ENCODE measurements at regions not wholly inside any gene's neighbourhood (a gene's known extent, or its start where the extent isn't known, plus 50 kb on each side); places are given as distances from the start of the nearest gene placed in this dataset.

DNA sequence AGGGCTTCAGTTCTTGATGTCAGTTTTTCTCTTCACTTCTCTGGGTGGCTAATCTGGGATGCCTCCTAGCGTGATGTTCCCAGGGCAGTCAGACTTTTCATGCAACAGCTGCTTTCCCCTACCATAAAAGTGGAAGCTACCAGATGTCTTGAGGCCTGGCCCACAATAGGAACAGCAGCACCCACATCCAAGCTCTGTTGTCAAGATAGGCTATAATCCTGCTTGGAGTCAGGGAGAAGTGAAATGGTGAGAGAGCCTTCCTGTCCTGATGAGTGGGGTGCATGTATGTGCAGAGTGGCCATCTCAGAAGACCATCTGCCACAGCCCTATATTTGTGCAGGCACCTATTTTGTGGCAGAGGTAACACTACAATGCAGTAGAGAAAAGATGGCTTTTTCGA is 108.0 kb downstream of the HTR5A start:
- in situ Hi-C loops (cut with MboI; ENCODE audit: low sequenced_read_pairs): loop anchor here (25.0 kb wide), 1 partner anchor 584 kb away; no protein-coding TSS in a partner anchor

DNA sequence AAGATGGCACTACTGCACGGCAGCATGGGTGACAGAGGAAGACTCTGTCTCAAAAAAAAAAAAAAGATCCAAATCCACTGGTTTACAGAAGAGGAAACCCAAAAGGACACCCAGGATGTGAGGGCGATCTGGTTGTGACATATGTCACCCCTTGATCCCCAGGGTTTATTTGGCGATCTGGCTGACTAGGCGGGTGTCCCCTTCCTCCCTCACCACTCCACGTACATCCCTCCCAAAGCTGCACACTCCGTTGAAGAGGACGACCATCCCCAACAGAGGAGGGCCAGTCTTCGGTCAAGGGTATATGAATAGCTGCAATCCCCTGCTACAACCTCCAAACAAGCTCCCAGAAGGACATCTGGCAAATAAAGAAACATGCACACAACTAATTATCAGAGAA is 111.6 kb downstream of the HTR5A start:
- in situ Hi-C loops (cut with MboI; ENCODE audit: low sequenced_read_pairs): loop anchor here (10.0 to 25.0 kb wide), 2 partner anchors 153 to 581 kb away; no protein-coding TSS in a partner anchor

DNA sequence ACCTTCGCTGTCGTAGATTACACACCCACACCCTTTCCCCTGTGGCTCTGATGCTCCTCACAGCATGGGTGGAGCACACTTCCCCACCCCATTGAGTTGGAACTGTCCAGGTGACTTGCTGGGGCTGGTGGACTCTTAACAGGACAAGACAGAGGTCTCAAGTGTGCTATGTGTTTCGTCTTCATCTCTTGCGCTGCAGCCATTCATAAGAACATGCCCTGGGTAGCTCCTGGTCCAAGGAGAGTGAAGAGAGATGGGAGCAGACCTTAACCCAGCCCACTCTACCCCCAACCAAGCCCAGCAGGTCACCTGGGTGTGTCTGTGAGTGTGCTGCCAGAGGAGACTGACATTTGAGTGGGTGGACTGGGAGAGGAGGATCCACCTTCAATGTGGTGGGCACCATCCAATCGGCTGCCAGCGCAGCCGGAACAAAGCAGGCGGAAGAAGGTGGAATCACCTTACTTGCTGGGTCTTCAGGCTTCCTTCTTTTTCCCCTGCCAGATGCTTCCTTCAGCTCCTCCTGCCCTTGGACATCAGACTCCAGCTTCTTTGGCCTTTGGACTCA is 112.4 kb downstream of the HTR5A start:
- in situ Hi-C loops (cut with MboI; ENCODE audit: low sequenced_read_pairs): loop anchor here (10.0 to 25.0 kb wide), 2 partner anchors 152 to 580 kb away; no protein-coding TSS in a partner anchor

DNA sequence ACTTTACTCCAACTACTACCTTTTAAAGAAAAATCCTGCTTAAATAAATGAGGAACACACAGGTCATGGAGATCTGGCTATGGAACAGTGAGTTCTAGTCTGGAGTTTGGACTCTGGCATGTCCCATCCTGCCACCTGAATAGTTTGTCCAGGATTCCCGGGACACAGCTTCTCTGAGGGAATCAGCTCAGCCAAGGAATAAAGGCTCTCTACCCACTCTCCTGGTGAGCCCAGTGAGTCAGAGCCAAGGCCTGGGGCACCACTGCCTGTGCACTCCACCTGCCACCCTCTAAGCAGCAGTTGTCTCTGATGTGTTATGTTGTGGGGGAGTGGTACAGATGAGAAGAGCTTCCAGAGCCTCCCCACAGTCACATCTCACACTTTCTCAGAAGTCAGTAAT is 113.5 kb downstream of the HTR5A start:
- in situ Hi-C loops (cut with MboI; ENCODE audit: low sequenced_read_pairs): loop anchor here (10.0 to 25.0 kb wide), 2 partner anchors 151 to 579 kb away; no protein-coding TSS in a partner anchor

DNA sequence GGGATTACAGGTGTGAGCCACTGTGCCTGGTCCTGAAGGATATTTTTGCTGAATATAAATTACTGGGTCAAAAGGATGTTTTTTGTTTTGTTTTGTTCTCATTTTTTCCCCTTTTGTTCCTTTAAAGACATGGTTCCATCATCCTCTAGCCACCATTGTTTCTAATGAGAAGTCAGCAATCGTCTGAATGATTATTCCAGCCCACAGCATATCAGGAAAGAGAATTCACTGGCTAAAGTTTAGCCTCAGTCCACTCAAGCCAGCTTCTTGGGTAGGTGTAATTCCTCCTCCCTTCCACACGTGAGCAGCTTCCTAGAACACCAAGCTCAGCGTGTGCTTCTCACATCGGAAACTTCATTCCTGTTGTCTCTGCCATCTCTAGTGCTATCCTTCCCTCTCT is 112.8 kb upstream of the INSIG1 start:
- in situ Hi-C loops (cut with MboI; ENCODE audit: low sequenced_read_pairs): loop anchor here (10.0 to 25.0 kb wide), 2 partner anchors 150 to 577 kb away; no protein-coding TSS in a partner anchor

DNA sequence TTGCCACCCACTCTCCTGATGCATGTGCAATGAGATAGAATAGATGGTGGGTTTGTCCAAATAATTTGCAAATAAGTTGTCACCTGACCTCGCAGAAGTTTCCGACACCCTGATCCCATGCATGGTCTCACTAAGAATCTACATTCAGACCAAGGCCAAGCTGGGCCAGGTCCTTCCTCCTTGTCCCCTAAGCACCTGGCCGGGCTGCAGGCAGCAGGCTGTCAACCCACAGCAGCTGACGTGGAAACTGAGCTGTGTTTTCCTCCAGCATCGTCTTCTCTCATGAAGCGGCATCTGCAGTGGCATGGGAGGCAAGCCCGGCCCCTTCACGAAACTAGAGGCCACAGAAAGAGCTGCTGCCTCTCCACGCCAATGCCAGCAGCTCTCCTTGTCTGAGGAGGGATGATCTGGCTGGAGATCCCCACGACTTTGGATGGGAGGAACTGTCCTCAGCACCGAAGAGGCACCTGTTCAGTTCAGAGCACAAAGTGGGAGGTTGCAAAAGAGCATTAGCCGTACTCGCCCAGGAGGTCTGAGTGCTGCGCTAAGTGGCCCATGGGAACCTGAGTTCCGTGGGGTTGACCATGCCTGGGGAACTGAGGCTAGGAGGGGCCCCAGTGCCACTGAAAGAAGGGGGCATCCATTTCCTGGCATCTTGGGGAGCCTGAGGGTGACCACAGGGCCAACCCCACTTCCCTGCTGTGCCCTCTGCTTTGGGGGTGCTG is 110.5 kb upstream of the INSIG1 start:
- in situ Hi-C loops (cut with MboI; ENCODE audit: low sequenced_read_pairs): loop anchor here (10.0 to 25.0 kb wide), 2 partner anchors 148 to 575 kb away; no protein-coding TSS in a partner anchor

DNA sequence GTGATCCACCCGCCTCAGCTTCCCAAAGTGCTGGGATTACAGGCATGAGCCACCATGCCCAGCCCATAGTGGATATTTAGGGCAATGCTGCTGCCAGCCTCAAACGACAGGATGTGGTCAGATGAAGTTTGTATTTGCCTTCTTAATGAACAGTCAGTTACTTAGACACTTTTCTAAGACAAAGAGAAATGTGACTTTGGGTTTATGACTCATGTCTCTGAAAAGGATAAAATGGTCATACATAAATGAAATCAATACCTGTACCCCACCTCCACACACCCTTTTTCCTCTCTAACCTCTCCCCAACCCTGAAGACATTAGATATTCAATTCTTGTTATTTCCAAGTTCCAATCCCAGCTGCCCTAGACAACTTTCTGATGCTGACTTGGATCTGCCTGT is 109.3 kb upstream of the INSIG1 start:
- in situ Hi-C loops (cut with MboI; ENCODE audit: low sequenced_read_pairs): loop anchor here (10.0 to 25.0 kb wide), 2 partner anchors 146 to 574 kb away; no protein-coding TSS in a partner anchor

DNA sequence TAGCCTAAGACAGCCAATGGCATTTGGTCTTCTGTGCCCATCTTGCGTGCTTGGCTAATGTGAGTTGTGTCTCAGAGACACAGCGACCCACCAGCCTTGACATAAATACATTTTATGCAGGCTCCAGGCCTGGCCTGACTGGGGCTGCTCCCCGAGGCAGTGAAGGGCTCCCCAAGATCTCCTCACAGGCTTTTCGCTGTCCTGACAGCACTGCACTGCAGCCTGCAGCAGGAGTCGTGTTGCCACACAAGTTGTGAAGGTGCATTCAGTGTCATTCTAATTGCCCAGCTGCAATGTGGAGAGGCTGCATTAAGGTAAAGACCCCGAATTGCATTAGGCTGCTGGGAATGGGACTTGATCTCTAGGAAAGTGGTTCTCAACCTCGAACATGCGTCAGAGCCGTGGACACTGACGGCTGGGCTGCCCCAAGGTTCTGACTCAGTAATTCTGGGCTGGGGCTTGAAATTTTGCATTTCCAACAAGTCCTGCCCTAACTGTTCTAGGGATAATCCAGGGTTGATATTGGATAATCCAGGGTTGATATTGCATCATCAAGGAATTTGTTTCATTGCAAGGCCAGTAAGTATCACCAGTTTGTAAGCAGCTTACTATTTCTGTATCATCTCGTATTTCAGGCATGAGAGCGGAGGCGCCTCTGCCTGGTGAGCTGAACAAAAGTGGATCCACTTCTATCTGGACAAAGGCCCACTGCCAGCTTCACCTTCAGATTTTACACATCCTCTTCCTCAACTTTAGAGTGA is 108.7 kb upstream of the INSIG1 start:
- in situ Hi-C loops (cut with MboI; ENCODE audit: low sequenced_read_pairs): loop anchor here (10.0 to 25.0 kb wide), 2 partner anchors 146 to 573 kb away; no protein-coding TSS in a partner anchor

DNA sequence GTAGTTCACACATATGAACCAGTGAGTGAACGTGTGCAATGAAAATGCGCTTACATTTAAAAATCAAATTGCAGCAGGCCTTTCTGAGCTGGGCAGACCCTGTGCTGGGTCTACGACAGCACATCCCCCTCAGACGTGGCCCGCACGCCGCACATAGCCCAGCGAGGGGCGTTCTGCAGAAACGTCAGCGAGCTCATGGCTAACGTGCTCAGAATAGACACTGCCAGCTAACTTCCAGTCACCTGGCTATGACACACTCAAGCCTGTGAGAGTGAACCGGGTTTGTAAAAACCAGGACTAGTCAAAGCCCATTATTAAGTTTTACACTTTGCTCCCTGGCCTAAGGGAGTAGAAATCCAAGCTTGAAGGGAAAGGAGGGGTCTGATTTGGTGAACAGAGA is 108.1 kb upstream of the INSIG1 start:
- in situ Hi-C loops (cut with MboI; ENCODE audit: low sequenced_read_pairs): loop anchor here (10.0 to 25.0 kb wide), 2 partner anchors 145 to 573 kb away; no protein-coding TSS in a partner anchor

DNA sequence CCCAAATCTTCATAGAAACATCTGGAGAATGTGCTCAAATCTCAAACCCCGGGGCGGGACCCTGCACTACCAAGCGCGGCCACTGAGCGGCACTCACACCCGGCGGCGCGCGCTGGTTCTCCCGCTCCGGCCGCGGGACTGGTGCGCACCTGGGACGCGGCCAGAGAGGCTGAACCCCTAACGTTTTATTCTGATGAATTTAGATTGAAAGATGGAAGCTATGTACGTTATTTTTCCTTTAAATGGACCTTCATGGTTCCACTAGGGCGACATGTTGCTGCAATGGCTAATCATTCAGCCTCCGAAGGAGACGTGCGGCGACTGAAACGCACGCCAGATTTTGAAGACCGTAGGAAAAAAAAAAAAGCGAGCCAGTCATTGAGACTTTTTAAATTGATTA is 107.0 kb upstream of the INSIG1 start:
- in situ Hi-C loops (cut with MboI; ENCODE audit: low sequenced_read_pairs): loop anchor here (25.0 kb wide), 1 partner anchor 572 kb away; no protein-coding TSS in a partner anchor

DNA sequence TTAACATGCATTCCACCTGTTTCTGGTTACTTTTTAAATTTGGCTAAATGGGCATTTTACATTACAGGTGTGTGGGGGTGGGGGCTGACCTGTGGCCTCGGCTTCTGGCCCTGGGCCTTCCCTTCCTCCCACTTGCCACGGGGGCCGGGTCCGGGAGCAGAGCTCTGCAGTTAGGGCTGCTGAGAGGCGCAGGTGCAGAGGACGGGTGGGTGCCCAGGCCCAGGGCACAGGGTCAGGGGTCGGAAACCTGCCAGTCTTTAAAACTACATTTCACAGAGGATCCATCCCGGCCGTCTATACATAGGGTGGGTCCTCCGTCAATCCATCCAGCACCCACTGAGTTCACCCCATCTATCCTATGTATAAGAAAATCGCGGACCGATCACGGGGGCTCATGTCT is 106.5 kb upstream of the INSIG1 start:
- in situ Hi-C loops (cut with MboI; ENCODE audit: low sequenced_read_pairs): loop anchor here (25.0 kb wide), 1 partner anchor 571 kb away; no protein-coding TSS in a partner anchor

DNA sequence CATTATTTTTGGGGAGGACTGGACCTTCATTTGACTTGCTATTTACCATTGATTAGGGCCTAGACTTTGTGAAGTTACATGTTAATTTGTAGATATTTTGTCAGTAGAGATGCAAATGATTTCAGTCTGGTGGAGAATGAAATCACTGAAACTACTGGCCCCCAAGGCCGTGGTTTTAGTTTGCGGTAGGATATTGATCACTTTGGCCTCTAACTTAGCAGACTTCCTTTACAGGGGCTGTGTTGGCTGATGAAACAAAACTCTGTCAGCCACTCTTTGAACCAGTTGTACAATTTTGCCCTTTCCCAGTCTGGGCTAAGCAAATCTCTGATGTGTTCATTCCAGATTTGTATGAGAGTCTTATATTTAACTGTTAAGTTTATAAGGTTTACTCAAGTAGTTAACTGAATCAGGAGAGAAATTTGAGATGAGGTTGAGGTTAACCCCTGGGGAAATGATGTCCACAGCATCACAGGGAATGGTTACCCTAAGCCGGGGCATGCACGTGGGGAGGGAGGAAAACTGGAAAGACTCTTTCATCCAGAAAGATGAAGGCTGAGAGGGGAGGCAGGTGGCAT is 105.7 kb upstream of the INSIG1 start:
- in situ Hi-C loops (cut with MboI; ENCODE audit: low sequenced_read_pairs): loop anchor here (25.0 kb wide), 1 partner anchor 570 kb away; no protein-coding TSS in a partner anchor

DNA sequence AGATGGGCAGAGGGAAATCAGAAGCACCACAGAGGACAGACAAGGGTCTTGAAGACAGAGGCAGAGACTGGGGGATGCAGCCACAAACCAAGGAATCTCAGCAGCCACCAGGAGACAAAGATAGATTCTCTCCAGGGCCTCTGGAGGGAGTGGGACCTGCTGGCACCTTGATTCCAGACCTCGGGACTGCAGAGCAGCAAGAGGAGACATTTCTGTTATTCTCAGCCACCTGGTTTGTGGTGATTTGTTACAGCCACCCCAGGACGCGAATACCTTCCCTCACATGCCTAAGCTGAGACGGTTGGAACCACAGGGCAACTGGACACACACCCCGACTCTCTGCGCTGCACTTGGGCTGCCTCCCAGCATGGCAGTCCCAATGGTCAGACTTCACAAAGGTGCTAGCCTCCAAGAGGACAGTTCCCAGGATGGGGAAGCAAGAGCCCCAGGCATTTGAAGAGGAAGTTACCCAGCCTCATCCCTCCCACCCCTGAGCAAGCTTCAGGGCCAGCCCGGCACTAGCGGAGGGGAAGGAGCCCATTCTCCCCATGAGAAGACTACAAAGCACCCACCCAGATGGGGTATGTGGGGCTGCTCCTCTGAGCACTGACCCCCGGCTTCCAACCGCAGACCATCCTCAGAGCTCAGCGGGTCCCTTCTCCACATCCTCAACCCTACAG is 104.6 kb upstream of the INSIG1 start:
- in situ Hi-C loops (cut with MboI; ENCODE audit: low sequenced_read_pairs): loop anchor here (25.0 kb wide), 1 partner anchor 569 kb away; no protein-coding TSS in a partner anchor

DNA sequence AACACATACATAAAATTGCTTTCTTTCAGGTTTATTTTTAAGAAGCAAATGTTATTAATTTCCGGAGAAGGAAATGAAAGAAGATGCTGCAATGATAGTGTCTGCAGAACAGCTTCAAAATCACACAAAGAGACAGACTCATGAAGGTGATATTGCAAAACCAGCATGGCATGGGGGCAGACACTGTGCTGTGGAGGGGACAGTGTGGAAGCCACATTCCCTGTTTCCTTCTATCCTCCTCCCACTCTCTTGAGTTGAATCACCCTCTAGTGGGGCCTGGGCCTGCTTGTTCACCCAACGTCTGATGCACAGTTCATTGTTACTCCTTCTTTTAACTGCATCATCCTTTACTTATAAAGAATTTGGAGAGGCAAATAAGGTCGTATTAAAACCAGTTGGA is 104.0 kb upstream of the INSIG1 start:
- in situ Hi-C loops (cut with MboI; ENCODE audit: low sequenced_read_pairs): loop anchor here (25.0 kb wide), 1 partner anchor 569 kb away; no protein-coding TSS in a partner anchor

DNA sequence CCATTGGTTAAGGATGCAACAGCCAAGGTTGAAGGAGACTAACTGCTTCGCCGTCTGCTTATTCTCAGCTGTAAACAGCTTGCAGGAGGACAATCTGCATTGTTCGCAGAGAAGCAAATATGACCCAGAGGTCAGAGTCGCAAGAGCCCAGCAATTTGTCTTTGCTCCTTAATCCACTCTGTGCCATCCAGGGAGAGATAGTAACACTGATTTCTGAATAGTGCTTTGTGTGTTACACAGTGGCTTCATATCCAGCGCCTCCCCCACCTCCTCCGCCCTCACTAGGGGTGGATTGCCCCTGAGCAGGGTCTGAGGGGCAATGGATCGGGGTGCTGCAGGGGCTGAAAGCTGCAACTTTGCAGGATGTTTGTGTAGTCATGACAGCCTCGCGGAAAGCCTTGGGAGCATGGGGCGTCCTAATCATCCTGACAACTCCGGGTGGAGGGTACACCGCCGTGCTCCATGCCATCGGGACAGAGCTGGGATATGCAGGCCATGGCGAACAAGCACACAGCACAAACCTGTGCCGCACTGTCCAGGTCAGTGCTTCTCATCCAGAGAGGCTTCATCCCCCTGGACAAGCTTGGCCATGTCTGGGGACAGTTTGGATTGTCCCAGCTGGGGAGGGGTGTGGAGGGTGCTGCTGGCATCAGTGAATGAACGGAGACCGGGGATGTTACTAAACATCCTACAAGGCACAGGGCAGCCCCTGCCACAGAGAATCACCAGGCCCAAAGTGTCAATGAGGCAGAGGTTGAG is 103.1 kb upstream of the INSIG1 start:
- in situ Hi-C loops (cut with MboI; ENCODE audit: low sequenced_read_pairs): loop anchor here (25.0 kb wide), 1 partner anchor 568 kb away; no protein-coding TSS in a partner anchor

DNA sequence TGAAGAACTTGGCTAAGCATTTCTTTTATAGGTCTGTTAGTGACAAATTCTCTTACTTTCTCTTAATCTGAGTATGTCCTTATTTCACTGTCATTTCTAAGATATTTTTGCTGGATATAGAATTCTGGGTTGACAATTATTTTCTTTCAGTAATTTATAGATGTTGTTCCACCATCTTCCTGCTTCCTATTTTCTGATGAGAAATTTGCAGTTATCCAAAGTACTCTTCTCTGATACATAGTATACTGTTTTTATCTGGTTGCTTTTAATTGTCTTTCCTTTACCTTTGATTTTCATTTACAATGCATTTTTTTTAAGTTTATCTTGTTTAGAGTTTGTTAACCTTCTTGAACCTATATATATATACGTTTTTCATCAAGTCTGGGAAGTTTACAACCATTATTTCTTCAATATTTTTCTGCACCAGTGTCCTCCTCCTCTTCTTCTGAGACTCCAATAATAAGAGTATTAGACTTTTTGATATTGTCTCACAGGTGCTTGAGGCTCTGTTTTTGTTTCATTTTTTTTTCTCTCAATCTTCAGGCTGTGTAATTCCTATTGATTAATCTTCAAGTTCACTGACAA is 101.6 kb upstream of the INSIG1 start:
- in situ Hi-C loops (cut with MboI; ENCODE audit: low sequenced_read_pairs): loop anchor here (25.0 kb wide), 1 partner anchor 566 kb away; no protein-coding TSS in a partner anchor

DNA sequence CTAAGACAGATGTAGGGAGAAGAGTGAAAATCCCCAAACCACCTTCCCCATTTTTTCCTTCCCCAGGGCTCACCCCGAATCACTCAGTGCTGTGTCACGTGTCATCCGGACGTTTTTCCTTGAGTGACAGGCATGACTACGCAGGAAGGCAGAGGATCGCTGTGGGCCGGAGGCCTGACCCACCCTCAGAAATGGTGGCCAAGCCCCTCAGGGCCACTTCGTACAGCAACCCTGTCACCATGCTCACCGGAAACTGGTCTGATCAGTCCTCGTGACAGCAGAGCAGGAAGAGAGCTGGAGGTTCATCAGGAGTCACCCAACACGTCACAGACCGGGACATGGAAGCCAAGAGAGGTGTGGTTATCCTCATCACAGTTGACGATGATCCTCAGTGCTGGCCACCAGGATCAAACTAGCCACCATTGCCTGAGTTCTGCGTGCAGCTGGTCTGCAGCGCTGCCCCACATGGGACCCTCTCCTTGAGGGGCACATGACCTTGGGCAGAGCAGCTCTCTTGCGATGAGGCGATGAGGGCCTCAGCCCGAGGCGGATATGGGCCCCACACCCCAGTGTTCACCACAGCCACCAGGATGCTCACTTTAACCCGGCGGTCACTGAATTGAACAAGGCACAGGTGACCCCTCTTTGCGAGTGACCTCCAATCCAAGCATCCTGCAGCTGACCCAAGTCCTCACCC is 99.3 kb upstream of the INSIG1 start:
- in situ Hi-C loops (cut with MboI; ENCODE audit: low sequenced_read_pairs): loop anchor here (25.0 kb wide), 1 partner anchor 564 kb away; no protein-coding TSS in a partner anchor
